C4-2B (cell line): ENCODE measurements at regions not wholly inside any gene's neighbourhood (a gene's known extent, or its start where the extent isn't known, plus 50 kb on each side); places are given as distances from the start of the nearest gene placed in this dataset.

Source experiments
- CTCF ChIP-seq: fragments of 450-650 bp; conservative IDR thresholded peaks from 2 replicates; pipeline ENCODE4 v1.5.1; 2017; ENCODE audit warnings: mild to moderate bottlenecking
- ZFX ChIP-seq: fragments of 450-650 bp; IDR thresholded peaks from 2 replicates; pipeline ENCODE4 v1.6.1; 2017

- TF ChIP-seq CTCF = no peak
- TF ChIP-seq ZFX = no peak
Measured at GRCh38 chr19:28359431-28360414, 853.2 kb downstream of the UQCRFS1 start.
